ENCODE measurements at regions not wholly inside any gene's neighbourhood (a gene's known extent, or its start where the extent isn't known, plus 50 kb on each side); places are given as distances from the start of the nearest gene placed in this dataset.

DNA sequence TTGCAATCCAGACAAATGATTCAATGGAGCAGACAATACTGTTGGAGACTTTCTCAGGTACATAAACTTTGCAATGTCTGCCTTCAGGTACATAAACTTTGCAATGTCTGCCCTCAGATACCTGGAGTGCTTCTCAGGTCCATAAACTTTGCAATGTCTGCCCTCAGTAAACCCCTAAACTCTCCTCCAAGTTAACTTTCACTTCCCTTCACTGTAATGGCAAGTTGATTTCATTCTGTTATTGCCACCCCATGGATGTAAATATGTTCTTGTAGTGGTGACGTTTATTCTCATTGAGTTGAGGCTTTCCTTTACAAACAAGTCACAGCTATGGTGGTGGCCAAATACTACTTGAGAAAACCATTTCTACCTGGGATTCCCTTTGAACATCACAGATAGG is 338.8 kb downstream of the EPM2A start:
- Histone ChIP-seq H3K9me3 (no peaks in the 10 kb centered on the region), H3K4me1 (no peaks in the 10 kb centered on the region), H3K27me3 (no peaks in the 10 kb centered on the region), H3K36me3 (no peaks in the 10 kb centered on the region), H3K4me3 (ENCODE audit: low read depth, low read length) (no peak overlapping the region)
- no peak for DNase-seq
- TF ChIP-seq, protein P1, sequence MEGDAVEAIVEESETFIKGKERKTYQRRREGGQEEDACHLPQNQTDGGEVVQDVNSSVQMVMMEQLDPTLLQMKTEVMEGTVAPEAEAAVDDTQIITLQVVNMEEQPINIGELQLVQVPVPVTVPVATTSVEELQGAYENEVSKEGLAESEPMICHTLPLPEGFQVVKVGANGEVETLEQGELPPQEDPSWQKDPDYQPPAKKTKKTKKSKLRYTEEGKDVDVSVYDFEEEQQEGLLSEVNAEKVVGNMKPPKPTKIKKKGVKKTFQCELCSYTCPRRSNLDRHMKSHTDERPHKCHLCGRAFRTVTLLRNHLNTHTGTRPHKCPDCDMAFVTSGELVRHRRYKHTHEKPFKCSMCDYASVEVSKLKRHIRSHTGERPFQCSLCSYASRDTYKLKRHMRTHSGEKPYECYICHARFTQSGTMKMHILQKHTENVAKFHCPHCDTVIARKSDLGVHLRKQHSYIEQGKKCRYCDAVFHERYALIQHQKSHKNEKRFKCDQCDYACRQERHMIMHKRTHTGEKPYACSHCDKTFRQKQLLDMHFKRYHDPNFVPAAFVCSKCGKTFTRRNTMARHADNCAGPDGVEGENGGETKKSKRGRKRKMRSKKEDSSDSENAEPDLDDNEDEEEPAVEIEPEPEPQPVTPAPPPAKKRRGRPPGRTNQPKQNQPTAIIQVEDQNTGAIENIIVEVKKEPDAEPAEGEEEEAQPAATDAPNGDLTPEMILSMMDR (IDR thresholded peaks at IDR 0.05; ENCODE audit: low read depth, low read length) = no peak

GRCh38 chr6:145400508-145400907 is 334.8 kb downstream of the EPM2A start:
- Histone ChIP-seq H3K9me3 (no peaks in the 10 kb centered on the region), H3K4me3 (ENCODE audit: low read depth, low read length) (no peak overlapping the region), H3K27me3 (no peaks in the 10 kb centered on the region), H3K4me1 (no peaks in the 10 kb centered on the region), H3K36me3 (no peaks in the 10 kb centered on the region)
- no peak for DNase-seq
- TF ChIP-seq, protein P1 (IDR thresholded peaks at IDR 0.05; ENCODE audit: low read depth, low read length) = no peak

DNA sequence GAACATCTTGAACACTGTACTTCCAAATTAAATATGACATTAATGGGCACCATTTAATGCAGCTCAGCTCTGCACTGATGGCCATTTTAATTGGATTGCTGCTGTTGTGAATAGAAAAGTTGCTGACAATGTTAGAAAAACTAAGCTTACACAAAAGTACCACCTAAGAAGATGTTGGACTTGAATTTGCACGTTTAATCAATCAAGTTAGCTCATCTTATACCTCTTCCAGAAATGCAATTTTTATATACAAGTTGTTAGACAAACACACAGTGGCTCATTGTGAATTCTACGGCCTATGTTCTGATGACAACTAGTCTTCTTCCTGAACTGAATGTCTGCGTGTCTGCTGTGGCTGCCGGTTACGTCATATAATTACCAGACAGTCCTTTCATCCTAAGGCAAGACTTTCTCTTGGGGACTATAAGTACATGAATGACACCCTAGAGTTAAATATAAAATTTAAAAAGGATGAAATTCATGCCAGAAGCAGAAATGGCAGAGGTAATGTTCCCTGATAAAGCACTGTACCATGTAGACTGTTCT is 330.2 kb downstream of the EPM2A start:
- TF ChIP-seq, protein P1 (IDR thresholded peaks at IDR 0.05; ENCODE audit: low read depth, low read length) = no peak
- no peaks in the 10 kb centered on the region; the same call in 1 of the 2 replicates for H3K4me1 ChIP-seq
- H3K36me3 ChIP-seq = no peaks in the 10 kb centered on the region
- H3K27me3 ChIP-seq = no peaks in the 10 kb centered on the region
- H3K4me3 ChIP-seq (ENCODE audit: low read depth, low read length) = no peak overlapping the region
- DNase-seq = no peak
- no peaks in the 10 kb centered on the region for H3K9me3 ChIP-seq

GRCh38 chr6:145406783-145407182 is 328.5 kb downstream of the EPM2A start:
- H3K4me1 ChIP-seq = no peaks in the 10 kb centered on the region; the same call in 1 of the 2 replicates
- no peaks in the 10 kb centered on the region for H3K36me3 ChIP-seq
- H3K9me3 ChIP-seq = no peaks in the 10 kb centered on the region
- H3K27me3 ChIP-seq = no peaks in the 10 kb centered on the region
- TF ChIP-seq, protein P1 (IDR thresholded peaks at IDR 0.05; ENCODE audit: low read depth, low read length) = no peak
- H3K4me3 ChIP-seq (ENCODE audit: low read depth, low read length) = no peak overlapping the region
- DNase-seq = no peak

DNA sequence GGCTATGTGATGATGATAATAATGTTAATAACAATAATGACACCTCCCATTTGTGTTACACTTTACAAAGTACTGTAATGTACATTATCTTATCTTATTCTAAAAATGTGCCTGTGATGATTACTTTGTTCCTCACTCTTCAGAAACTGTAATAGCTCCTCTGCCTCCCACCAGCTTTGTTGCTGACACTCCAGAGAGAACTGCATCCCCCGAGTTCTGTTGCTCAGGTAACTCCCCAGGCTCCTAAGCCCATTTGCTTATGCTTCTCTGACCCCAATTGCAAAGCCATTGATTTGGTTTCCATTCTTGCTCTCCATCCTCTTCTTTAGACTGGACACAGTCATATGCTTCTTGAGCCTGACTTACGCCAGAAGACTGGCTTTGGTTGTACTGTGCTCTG is 319.7 kb downstream of the EPM2A start:
- Histone ChIP-seq H3K36me3 (no peaks in the 10 kb centered on the region), H3K4me1 (no peaks in the 10 kb centered on the region), H3K4me3 (ENCODE audit: low read depth, low read length) (no peak overlapping the region), H3K27me3 (no peaks in the 10 kb centered on the region), H3K9me3 (no peaks in the 10 kb centered on the region)
- no peak for DNase-seq
- TF ChIP-seq, protein P1 (IDR thresholded peaks at IDR 0.05; ENCODE audit: low read depth, low read length) = no peak

GRCh38 chr6:145420599-145420998 is 314.7 kb downstream of the EPM2A start:
- no peaks in the 10 kb centered on the region for H3K27me3 ChIP-seq
- DNase-seq = no peak
- TF ChIP-seq, protein P1 (IDR thresholded peaks at IDR 0.05; ENCODE audit: low read depth, low read length) = no peak
- H3K9me3 ChIP-seq = no peaks in the 10 kb centered on the region
- H3K36me3 ChIP-seq = no peaks in the 10 kb centered on the region
- H3K4me3 ChIP-seq (ENCODE audit: low read depth, low read length) = no peak overlapping the region
- no peaks in the 10 kb centered on the region for H3K4me1 ChIP-seq
